Peyer's patch (tissue), 4 donors: ENCODE measurements at regions not wholly inside any gene's neighbourhood (a gene's known extent, or its start where the extent isn't known, plus 50 kb on each side); places are given as distances from the start of the nearest gene placed in this dataset.

Experiments used
- CTCF ChIP-seq, 6 experiments: fragments of 450-650 bp in 4 of 6; fragments of 200-600 bp in 2 of 6; sonication (generic) in 1 of 6; IDR thresholded peaks; one replicate each; pipeline ENCODE4 v1.5.1; 2017 to 2019; ENCODE audit warnings: antibody characterized with exemption in 6 of 6, mild to moderate bottlenecking in 3 of 6, moderate library complexity in 1 of 6
- POLR2A ChIP-seq, 2 donors: fragments of 450-650 bp; IDR thresholded peaks; one replicate each; pipeline ENCODE4 v1.5.1; 2017; ENCODE audit warnings: antibody characterized with exemption in 2 of 2, mild to moderate bottlenecking in 2 of 2, moderate library complexity in 2 of 2

GRCh38 chr6:71123051-71123450, 165.6 kb upstream of the OGFRL1 start:
- no peak for TF ChIP-seq CTCF (IDR thresholded peaks at IDR 0.05)
- TF ChIP-seq POLR2A (IDR thresholded peaks at IDR 0.05): no peak
